ENCODE measurements at regions not wholly inside any gene's neighbourhood (a gene's known extent, or its start where the extent isn't known, plus 50 kb on each side); places are given as distances from the start of the nearest gene placed in this dataset.
A peak's percentile ranks its signal among the peaks of the same experiment; 100 is the strongest.
"Not testable (repeated sequence)": the region's sequence is repeated elsewhere in the genome, so short reads cannot be mapped to it uniquely, and the experiment has no call there.

GRCh38 chr5:91635950-91636734, 253.0 kb upstream of the ARRDC3 start:
- H3K4me3 Mint-ChIP-seq: no peak overlapping the region
- no peak for DNase-seq
- H3K27me3 Mint-ChIP-seq (ENCODE audit: low read depth in 3 of 3): peaks cover 0 to 10% (median 2%) of the 10 kb centered on the region in 3 donors
- no peaks in the 10 kb centered on the region for H3K4me1 Mint-ChIP-seq
- no peak overlapping the region for H3K27ac Mint-ChIP-seq
- no peaks in the 10 kb centered on the region for H3K9me3 Mint-ChIP-seq
- H3K36me3 Mint-ChIP-seq: no peaks in the 10 kb centered on the region

GRCh38 chr5:91632871-91633270, 249.8 kb upstream of the ARRDC3 start:
- H3K36me3 Mint-ChIP-seq: no peaks in the 10 kb centered on the region
- peaks cover 0 to 8% (median 0%) of the 10 kb centered on the region in 3 donors for H3K27me3 Mint-ChIP-seq (ENCODE audit: low read depth in 3 of 3)
- no peaks in the 10 kb centered on the region for H3K9me3 Mint-ChIP-seq
- no peaks in the 10 kb centered on the region for H3K4me1 Mint-ChIP-seq
- no peak overlapping the region for H3K27ac Mint-ChIP-seq
- no peak overlapping the region for H3K4me3 Mint-ChIP-seq
- DNase-seq: no peak

- Mint-ChIP-seq H3K9me3 (peaks cover 0 to 4% (median 0%) of the 10 kb centered on the region in 6 donors), H3K27ac (no peak overlapping the region), H3K4me3 (no peak overlapping the region), H3K4me1 (no peaks in the 10 kb centered on the region), H3K27me3 (ENCODE audit: low read depth in 3 of 3) (no peaks in the 10 kb centered on the region), H3K36me3 (no peaks in the 10 kb centered on the region)
- no peak for DNase-seq
These were observed 228.6 kb upstream of the ARRDC3 start for GRCh38 chr5:91611746-91612145.

GRCh38 chr5:91607675-91608074, 224.6 kb upstream of the ARRDC3 start:
- no peak overlapping the region for H3K27ac Mint-ChIP-seq
- no peak for DNase-seq
- H3K27me3 Mint-ChIP-seq (ENCODE audit: low read depth in 3 of 3): peaks cover 0 to under 1% (median 0%) of the 10 kb centered on the region in 3 donors
- H3K9me3 Mint-ChIP-seq: no peaks in the 10 kb centered on the region
- no peak overlapping the region for H3K4me3 Mint-ChIP-seq
- H3K4me1 Mint-ChIP-seq: no peaks in the 10 kb centered on the region
- no peaks in the 10 kb centered on the region for H3K36me3 Mint-ChIP-seq

- Mint-ChIP-seq H3K4me1 (no peaks in the 10 kb centered on the region), H3K9me3 (peaks cover 0 to 10% (median 7%) of the 10 kb centered on the region in 6 donors), H3K36me3 (no peaks in the 10 kb centered on the region), H3K27me3 (ENCODE audit: low read depth in 3 of 3) (peaks cover 0 to 1% (median 0%) of the 10 kb centered on the region in 3 donors), H3K27ac (no peak overlapping the region), H3K4me3 (no peak overlapping the region)
- DNase-seq: no peak
These were observed 216.7 kb upstream of the ARRDC3 start for GRCh38 chr5:91599863-91600262.

GRCh38 chr5:91598216-91598615, 215.1 kb upstream of the ARRDC3 start:
- no peak for DNase-seq
- peaks cover 0 to 1% (median 0%) of the 10 kb centered on the region in 3 donors for H3K27me3 Mint-ChIP-seq (ENCODE audit: low read depth in 3 of 3)
- no peak overlapping the region for H3K27ac Mint-ChIP-seq
- H3K9me3 Mint-ChIP-seq: peaks cover 0 to 18% (median 13%) of the 10 kb centered on the region in 6 donors
- H3K36me3 Mint-ChIP-seq: peaks cover 0 to 6% (median 0%) of the 10 kb centered on the region in 3 donors
- no peak overlapping the region for H3K4me3 Mint-ChIP-seq
- H3K4me1 Mint-ChIP-seq: no peaks in the 10 kb centered on the region

GRCh38 chr5:91595424-91595823, 212.3 kb upstream of the ARRDC3 start:
- Mint-ChIP-seq H3K9me3 (peaks cover 8 to 35% (median 15%) of the 10 kb centered on the region in 6 donors), H3K27me3 (ENCODE audit: low read depth in 3 of 3) (peaks cover 0 to 3% (median 0%) of the 10 kb centered on the region in 3 donors), H3K4me3 (no peak overlapping the region), H3K4me1 (no peaks in the 10 kb centered on the region), H3K27ac (no peak overlapping the region), H3K36me3 (peaks cover 0 to 6% (median 0%) of the 10 kb centered on the region in 3 donors)
- DNase-seq: no peak

GRCh38 chr5:91591076-91591475, 208.0 kb upstream of the ARRDC3 start:
- Mint-ChIP-seq H3K4me1 (no peaks in the 10 kb centered on the region), H3K36me3 (peaks cover 0 to 6% (median 0%) of the 10 kb centered on the region in 3 donors), H3K27me3 (ENCODE audit: low read depth in 3 of 3) (peaks cover 0 to 3% (median 0%) of the 10 kb centered on the region in 3 donors), H3K4me3 (no peak overlapping the region), H3K27ac (no peak overlapping the region), H3K9me3 (peaks cover 9 to 35% (median 14%) of the 10 kb centered on the region in 6 donors)
- no peak for DNase-seq

- no peak for DNase-seq
- Mint-ChIP-seq H3K4me3 (no peak overlapping the region), H3K36me3 (no peaks in the 10 kb centered on the region), H3K9me3 (peaks cover 0 to 9% (median 6%) of the 10 kb centered on the region in 6 donors), H3K4me1 (no peaks in the 10 kb centered on the region), H3K27me3 (ENCODE audit: low read depth in 3 of 3) (peaks cover 0 to 2% (median 2%) of the 10 kb centered on the region in 3 donors), H3K27ac (no peak overlapping the region)
These were observed 203.1 kb upstream of the ARRDC3 start for GRCh38 chr5:91586232-91586631.

- H3K4me1 Mint-ChIP-seq: no peaks in the 10 kb centered on the region
- H3K27ac Mint-ChIP-seq: no peak overlapping the region
- H3K9me3 Mint-ChIP-seq: peaks cover 0 to 10% (median 0%) of the 10 kb centered on the region in 6 donors
- peaks cover 0 to 2% (median 2%) of the 10 kb centered on the region in 3 donors for H3K27me3 Mint-ChIP-seq (ENCODE audit: low read depth in 3 of 3)
- no peak overlapping the region for H3K4me3 Mint-ChIP-seq
- no peaks in the 10 kb centered on the region for H3K36me3 Mint-ChIP-seq
- no peak for DNase-seq
These were observed 201.2 kb upstream of the ARRDC3 start for GRCh38 chr5:91584352-91584751.

GRCh38 chr5:91566012-91566411, 182.9 kb upstream of the ARRDC3 start:
- peaks cover 0 to 15% (median 0%) of the 10 kb centered on the region in 3 donors for H3K36me3 Mint-ChIP-seq
- H3K9me3 Mint-ChIP-seq: peaks cover 32 to 68% (median 43%) of the 10 kb centered on the region in 6 donors
- H3K27ac Mint-ChIP-seq; H3K4me3 Mint-ChIP-seq; DNase-seq; H3K4me1 Mint-ChIP-seq; H3K27me3 Mint-ChIP-seq (ENCODE audit: low read depth in 3 of 3): not testable (repeated sequence)

- Mint-ChIP-seq H3K4me3 (no peak overlapping the region), H3K4me1 (no peaks in the 10 kb centered on the region), H3K9me3 (peaks cover 29 to 78% (median 45%) of the 10 kb centered on the region in 6 donors), H3K27ac (no peak overlapping the region), H3K27me3 (ENCODE audit: low read depth in 3 of 3) (peaks cover 2 to 10% (median 6%) of the 10 kb centered on the region in 3 donors), H3K36me3 (peaks cover 0 to 15% (median 0%) of the 10 kb centered on the region in 3 donors)
- no peak for DNase-seq
These were observed 179.8 kb upstream of the ARRDC3 start for GRCh38 chr5:91562922-91563321.

GRCh38 chr5:91541696-91542095, 158.6 kb upstream of the ARRDC3 start:
- no peak overlapping the region for H3K27ac Mint-ChIP-seq
- H3K4me3 Mint-ChIP-seq: no peak overlapping the region
- no peaks in the 10 kb centered on the region for H3K36me3 Mint-ChIP-seq
- H3K9me3 Mint-ChIP-seq: peaks cover 0 to 8% (median 3%) of the 10 kb centered on the region in 6 donors
- no peaks in the 10 kb centered on the region for H3K4me1 Mint-ChIP-seq
- no peak for DNase-seq
- peaks cover 0 to 9% (median 2%) of the 10 kb centered on the region in 3 donors for H3K27me3 Mint-ChIP-seq (ENCODE audit: low read depth in 3 of 3)

- Mint-ChIP-seq H3K4me3 (no peak overlapping the region), H3K36me3 (no peaks in the 10 kb centered on the region), H3K27ac (peak overlapping the region in 1 of 6 donors; percentile 8), H3K27me3 (ENCODE audit: low read depth in 3 of 3) (peaks cover 0 to 6% (median 0%) of the 10 kb centered on the region in 3 donors), H3K9me3 (peaks cover 0 to 2% (median 0%) of the 10 kb centered on the region in 6 donors), H3K4me1 (no peaks in the 10 kb centered on the region)
- DNase-seq: no peak
These were observed 155.1 kb upstream of the ARRDC3 start for GRCh38 chr5:91538179-91538578.

All from immature natural killer cell (primary cell).